Ishikawa (cell line): ENCODE measurements at regions not wholly inside any gene's neighbourhood (a gene's known extent, or its start where the extent isn't known, plus 50 kb on each side); places are given as distances from the start of the nearest gene placed in this dataset.

Source experiments
- EGR1 ChIP-seq: IDR thresholded peaks from 2 replicates; pipeline ENCODE4 v1.6.1; 2012
- EP300 ChIP-seq: IDR thresholded peaks from 2 replicates; pipeline ENCODE4 v1.6.1; 2012; ENCODE audit warnings: borderline replicate concordance
- REST ChIP-seq: IDR thresholded peaks from 2 replicates; pipeline ENCODE4 v1.6.1; 2012; ENCODE audit warnings: low read depth, mild to moderate bottlenecking
- TEAD4 ChIP-seq: IDR thresholded peaks from 2 replicates; pipeline ENCODE4 v1.6.1; 2012
- TF ChIP-seq, protein P1 (sequence below): IDR thresholded peaks from 2 replicates; pipeline ENCODE4 v1.6.1; 2012

- TF ChIP-seq EP300: no peak
- no peak for TF ChIP-seq TEAD4
- TF ChIP-seq REST: no peak
- TF ChIP-seq, protein P1, sequence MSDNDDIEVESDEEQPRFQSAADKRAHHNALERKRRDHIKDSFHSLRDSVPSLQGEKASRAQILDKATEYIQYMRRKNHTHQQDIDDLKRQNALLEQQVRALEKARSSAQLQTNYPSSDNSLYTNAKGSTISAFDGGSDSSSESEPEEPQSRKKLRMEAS: no peak
- TF ChIP-seq EGR1: no peak
Measured at GRCh38 chr22:47437110-47437509, 674.7 kb downstream of the TBC1D22A start.
